ENCODE measurements at regions not wholly inside any gene's neighbourhood (a gene's known extent, or its start where the extent isn't known, plus 50 kb on each side); places are given as distances from the start of the nearest gene placed in this dataset.
A peak's percentile ranks its signal among the peaks of the same experiment; 100 is the strongest.

GRCh38 chr2:186201371-186201770, 284.7 kb upstream of the ZC3H15 start:
- TF ChIP-seq POLR2A (IDR thresholded peaks at IDR 0.05; ENCODE audit: low read depth, low read length): no peak
- DNase-seq (ENCODE audit: insufficient read length, low spot score): no peak
- FAIRE-seq: no peak

GRCh38 chr2:186205254-186205911, 280.7 kb upstream of the ZC3H15 start:
- DNase-seq (ENCODE audit: insufficient read length, low spot score): no peak

GRCh38 chr2:186209532-186209931, 276.5 kb upstream of the ZC3H15 start:
- DNase-seq (ENCODE audit: insufficient read length, low spot score) (no peak), FAIRE-seq (no peak)
- TF ChIP-seq POLR2A (IDR thresholded peaks at IDR 0.05; ENCODE audit: low read depth, low read length): no peak

More at GRCh38 chr2:186205254-186205911, 280.7 kb upstream of the ZC3H15 start:
- no peak for TF ChIP-seq POLR2A (IDR thresholded peaks at IDR 0.05; ENCODE audit: low read depth, low read length)
- FAIRE-seq: no peak

GRCh38 chr2:186220409-186220808, 265.7 kb upstream of the ZC3H15 start:
- TF ChIP-seq POLR2A (IDR thresholded peaks at IDR 0.05; ENCODE audit: low read depth, low read length): no peak
- DNase-seq (ENCODE audit: insufficient read length, low spot score) (no peak), FAIRE-seq (no peak)

- TF ChIP-seq POLR2A (IDR thresholded peaks at IDR 0.05; ENCODE audit: low read depth, low read length): no peak
- FAIRE-seq (no peak), DNase-seq (ENCODE audit: insufficient read length, low spot score) (no peak)
Measured at GRCh38 chr2:186229265-186229664, 256.8 kb upstream of the ZC3H15 start.

GRCh38 chr2:186241874-186242273, 244.2 kb upstream of the ZC3H15 start:
- FAIRE-seq: no peak
- no peak for TF ChIP-seq POLR2A (IDR thresholded peaks at IDR 0.05; ENCODE audit: low read depth, low read length)
- no peak for DNase-seq (ENCODE audit: insufficient read length, low spot score)

GRCh38 chr2:186254759-186255158, 231.3 kb upstream of the ZC3H15 start:
- TF ChIP-seq POLR2A (IDR thresholded peaks at IDR 0.05; ENCODE audit: low read depth, low read length): no peak
- DNase-seq (ENCODE audit: insufficient read length, low spot score) (no peak), FAIRE-seq (no peak)

GRCh38 chr2:186255823-186256222, 230.2 kb upstream of the ZC3H15 start:
- FAIRE-seq (no peak), DNase-seq (ENCODE audit: insufficient read length, low spot score) (no peak)
- TF ChIP-seq POLR2A (IDR thresholded peaks at IDR 0.05; ENCODE audit: low read depth, low read length): no peak

- DNase-seq (ENCODE audit: insufficient read length, low spot score) (peak; percentile 6), FAIRE-seq (peak; percentile 76)
- no peak for TF ChIP-seq POLR2A (IDR thresholded peaks at IDR 0.05; ENCODE audit: low read depth, low read length)
Measured at GRCh38 chr2:186256540-186256939, 229.5 kb upstream of the ZC3H15 start.

GRCh38 chr2:186263673-186264250, 222.3 kb upstream of the ZC3H15 start:
- TF ChIP-seq POLR2A (IDR thresholded peaks at IDR 0.05; ENCODE audit: low read depth, low read length): no peak
- no peak for DNase-seq (ENCODE audit: insufficient read length, low spot score)
- no peak for FAIRE-seq

GRCh38 chr2:186269536-186269935, 216.5 kb upstream of the ZC3H15 start:
- TF ChIP-seq POLR2A (IDR thresholded peaks at IDR 0.05; ENCODE audit: low read depth, low read length): no peak
- DNase-seq (ENCODE audit: insufficient read length, low spot score) (no peak), FAIRE-seq (no peak)

- FAIRE-seq: no peak
- TF ChIP-seq POLR2A (IDR thresholded peaks at IDR 0.05; ENCODE audit: low read depth, low read length): no peak
- no peak for DNase-seq (ENCODE audit: insufficient read length, low spot score)
Measured at GRCh38 chr2:186273953-186274352, 212.1 kb upstream of the ZC3H15 start.

- no peak for DNase-seq (ENCODE audit: insufficient read length, low spot score)
- no peak for TF ChIP-seq POLR2A (IDR thresholded peaks at IDR 0.05; ENCODE audit: low read depth, low read length)
- peak; percentile 84 for FAIRE-seq
Measured at GRCh38 chr2:186274936-186275575, 211.0 kb upstream of the ZC3H15 start.

- DNase-seq (ENCODE audit: insufficient read length, low spot score): no peak
- FAIRE-seq: no peak
- no peak for TF ChIP-seq POLR2A (IDR thresholded peaks at IDR 0.05; ENCODE audit: low read depth, low read length)
Measured at GRCh38 chr2:186276909-186277308, 209.2 kb upstream of the ZC3H15 start.

GRCh38 chr2:186281726-186282125, 204.3 kb upstream of the ZC3H15 start:
- no peak for TF ChIP-seq POLR2A (IDR thresholded peaks at IDR 0.05; ENCODE audit: low read depth, low read length)
- no peak for FAIRE-seq
- DNase-seq (ENCODE audit: insufficient read length, low spot score): no peak
